HepG2 (cell line): ENCODE measurements at regions not wholly inside any gene's neighbourhood (a gene's known extent, or its start where the extent isn't known, plus 50 kb on each side); places are given as distances from the start of the nearest gene placed in this dataset.

Experiments
- ATAC-seq: fragments of 200-7000 bp; cut with Tn5 transposase; 3 replicates; pipeline ENCODE4 v1.9.1; 2020; ENCODE audit warnings: mild to moderate bottlenecking, moderate library complexity
- BruUV-seq: library from RNA; stranded (reverse); fragments of 400-500 nt; replicated peaks from 2 replicates; lab custom pipeline; 2021; lab: Mats Ljungman, UMichigan
- CTCF ChIA-PET: fragments of 300-600 bp; formaldehyde crosslinking; extraction: SDS; loops from one replicate; lab custom pipeline; 2021; ENCODE audit warnings: low total read pairs, inconsistent platforms, low intra/inter-chr PET ratio; lab: Yijun Ruan, JAX
- POLR2A ChIA-PET: fragments of 350-600 bp; sonication (Branson Sonifier 250); formaldehyde crosslinking; loops from one replicate; lab custom pipeline; 2020; ENCODE audit warnings: antibody characterized with exemption, inconsistent platforms; lab: Yijun Ruan, JAX
- DNase-seq: peaks from one replicate; pipeline ENCODE4 v3.0.0-alpha.2; 2015; ENCODE audit warnings: low spot score
- FAIRE-seq: peaks from 3 replicates; lab custom pipeline; 2011; peaks lifted over from hg19 to GRCh38; lab: Jason Lieb, UNC
- H2AFZ ChIP-seq: one replicate; pipeline ENCODE4 v1.6.1; 2011; ENCODE audit warnings: low read length, inconsistent platforms
- H3K27ac ChIP-seq: fragments of 300-600 bp; 3 replicates; pipeline ENCODE4 v1.8.0; 2011; ENCODE audit warnings: mixed run types, mild to moderate bottlenecking, mixed read lengths, low read length, inconsistent platforms; ENCODE audit not compliant: insufficient read depth; ENCODE audit errors: extremely low read length
- H3K27me3 ChIP-seq, 2 experiments: fragments of 200-600 bp in 1 of 2; 2 replicates in 1 of 2; 3 replicates in 1 of 2; pipeline versions ENCODE4 v1.6.0 to v1.8.0; 2011; ENCODE audit warnings: low read length in 2 of 2, mild to moderate bottlenecking in 2 of 2, moderate library complexity in 2 of 2, inconsistent platforms in 1 of 2; ENCODE audit not compliant: insufficient read depth in 2 of 2, control insufficient read depth in 1 of 2
- H3K36me3 ChIP-seq, 2 experiments: fragments of 200-600 bp in 1 of 2; replicated peaks in 1 of 2; 2 replicates in 1 of 2; 3 replicates in 1 of 2; pipeline versions ENCODE4 v1.5.1 to v1.8.0; 2011; ENCODE audit warnings: low read length in 2 of 2, inconsistent platforms in 1 of 2; ENCODE audit not compliant: insufficient read depth in 2 of 2, control insufficient read depth in 1 of 2
- H3K4me1 ChIP-seq: 2 replicates; pipeline ENCODE4 v1.5.1; 2012; ENCODE audit warnings: low read length, inconsistent platforms; ENCODE audit not compliant: insufficient read depth
- H3K4me2 ChIP-seq: 2 replicates; pipeline ENCODE4 v1.6.0; 2011; ENCODE audit warnings: low read depth, low read length, inconsistent platforms
- H3K4me3 ChIP-seq, 3 experiments: fragments of 200-600 bp in 1 of 3; sonication (generic), shearing (Covaris generic) in 1 of 3; replicated peaks in 1 of 3; 2 replicates each; pipeline ENCODE4 v1.5.1; 2011 to 2016; ENCODE audit warnings: low read length in 3 of 3, inconsistent platforms in 2 of 3, low read depth in 2 of 3, mild to moderate bottlenecking in 2 of 3, control low read depth in 1 of 3, mixed read lengths in 1 of 3; ENCODE audit not compliant: insufficient read depth in 1 of 3
- H3K79me2 ChIP-seq: one replicate; pipeline ENCODE4 v1.6.1; 2011; ENCODE audit warnings: low read length, inconsistent platforms; ENCODE audit not compliant: insufficient read depth
- H3K9ac ChIP-seq: 2 replicates; pipeline ENCODE4 v1.6.0; 2011; ENCODE audit warnings: mild to moderate bottlenecking, low read depth, low read length, inconsistent platforms; ENCODE audit not compliant: insufficient read depth
- H3K9me3 ChIP-seq: 2 replicates; pipeline ENCODE4 v1.5.1; 2012; ENCODE audit warnings: mild to moderate bottlenecking, low read length
- H4K20me1 ChIP-seq: 2 replicates; pipeline ENCODE4 v1.6.0; 2011; ENCODE audit warnings: inconsistent platforms, mild to moderate bottlenecking, low read length, moderate library complexity; ENCODE audit not compliant: insufficient read depth
- CBX2 ChIP-seq, 2 experiments: fragments of 200-600 bp in 1 of 2; sonication (generic); formaldehyde crosslinking in 1 of 2; IDR thresholded peaks; 2 replicates each; pipeline versions ENCODE4 v1.7.0 to v1.8.1; 2018 to 2022; ENCODE audit warnings: low read depth in 2 of 2, low read length in 1 of 2, mild to moderate bottlenecking in 1 of 2, missing genetic modification reagents in 1 of 2
- CC2D1A ChIP-seq: sonication (generic); formaldehyde crosslinking; IDR thresholded peaks from 2 replicates; pipeline ENCODE4 v1.8.1; 2023; ENCODE audit warnings: mild to moderate bottlenecking, missing genetic modification reagents
- GMEB1 ChIP-seq: sonication (generic); formaldehyde crosslinking; IDR thresholded peaks from 2 replicates; pipeline ENCODE4 v1.5.1; 2020; ENCODE audit warnings: missing genetic modification reagents, mild to moderate bottlenecking, borderline replicate concordance
- GMEB2 ChIP-seq: IDR thresholded peaks from 2 replicates; pipeline ENCODE4 v1.6.1; 2016; ENCODE audit warnings: missing biosample characterization, missing genetic modification reagents, low read depth
- GRHL1 ChIP-seq: sonication (generic); formaldehyde crosslinking; conservative IDR thresholded peaks from 2 replicates; pipeline ENCODE4 v1.8.0; 2022; ENCODE audit warnings: missing genetic modification reagents
- HNRNPK ChIP-seq: fragments of 200-400 bp; formaldehyde crosslinking; IDR thresholded peaks from 2 replicates; pipeline ENCODE4 v1.6.1; 2018; ENCODE audit warnings: low read length, low read depth, moderate library complexity, mild to moderate bottlenecking; ENCODE audit not compliant: poor library complexity, severe bottlenecking
- IRF2 ChIP-seq: IDR thresholded peaks from 2 replicates; pipeline ENCODE4 v1.6.1; 2018; ENCODE audit warnings: missing genetic modification reagents, missing compliant biosample characterization
- JUND ChIP-seq: sonication (generic); formaldehyde crosslinking; IDR thresholded peaks from 2 replicates; pipeline ENCODE4 v1.8.0; 2022; ENCODE audit warnings: mild to moderate bottlenecking, missing genetic modification reagents
- KAT7 ChIP-seq: IDR thresholded peaks from 2 replicates; pipeline ENCODE4 v1.6.1; 2018; ENCODE audit warnings: borderline replicate concordance, missing compliant biosample characterization
- PHF20 ChIP-seq: sonication (generic); formaldehyde crosslinking; IDR thresholded peaks from 2 replicates; pipeline ENCODE4 v1.5.0; 2020; ENCODE audit warnings: mild to moderate bottlenecking, missing genetic modification reagents
- RBM22 ChIP-seq: fragments of 200-400 bp; formaldehyde crosslinking; optimal IDR thresholded peaks from 2 replicates; pipeline ENCODE3; 2017; ENCODE audit warnings: mild to moderate bottlenecking, low read length, moderate library complexity
- RXRB ChIP-seq: IDR thresholded peaks from 2 replicates; pipeline ENCODE4 v1.6.1; 2016; ENCODE audit warnings: borderline replicate concordance, missing genetic modification reagents, missing compliant biosample characterization
- ZBTB34 ChIP-seq: sonication (generic); formaldehyde crosslinking; IDR thresholded peaks from 2 replicates; pipeline ENCODE4 v1.8.0; 2022; ENCODE audit warnings: mild to moderate bottlenecking, missing genetic modification reagents
- ZNF225 ChIP-seq: sonication (generic); formaldehyde crosslinking; IDR thresholded peaks from 2 replicates; pipeline ENCODE4 v1.4.0; 2020; ENCODE audit warnings: mild to moderate bottlenecking, missing genetic modification reagents
- ZNF670 ChIP-seq: sonication (generic); formaldehyde crosslinking; IDR thresholded peaks from 2 replicates; pipeline ENCODE4 v1.8.0; 2022; ENCODE audit warnings: mild to moderate bottlenecking, missing genetic modification reagents, borderline replicate concordance
- ZNF7 ChIP-seq: IDR thresholded peaks from 2 replicates; pipeline ENCODE4 v1.6.1; 2016; ENCODE audit warnings: missing biosample characterization, missing genetic modification reagents
- ZSCAN30 ChIP-seq: sonication (generic); formaldehyde crosslinking; IDR thresholded peaks from 2 replicates; pipeline ENCODE4 v1.5.0; 2020; ENCODE audit warnings: mild to moderate bottlenecking, missing genetic modification reagents
- WGBS: methylation state at CpG from one replicate; pipeline ENCODE4 v1.1.6; 2017; ENCODE audit warnings: low lambda C conversion rate; 5-methylcytosine and 5-hydroxymethylcytosine counted together
- in situ Hi-C: cut with HindIII; loops from 2 replicates; pipeline ENCODE4 v1.10.0; 2017; ENCODE audit warnings: low pct_unique_long_range_greater_than_20kb; ENCODE audit not compliant: extremely low pct_ligation_motif_present
- intact Hi-C: fragments of 100-400 bp; cut with micrococcal nuclease; formaldehyde crosslinking; loops from one replicate; pipeline ENCODE4 v1.10.0; 2022; ENCODE audit not compliant: unreplicated experiment

GRCh38 chr11:97359016-97359415 is 969.2 kb downstream of the JRKL start:
- Histone ChIP-seq H3K4me3 (no peak overlapping the region), H3K27ac (no peak overlapping the region), H2AFZ (no peak overlapping the region), H3K4me1 (no peaks in the 10 kb centered on the region), H3K27me3 (no peaks in the 10 kb centered on the region), H4K20me1 (no peaks in the 10 kb centered on the region), H3K9ac (no peak overlapping the region), H3K79me2 (no peaks in the 10 kb centered on the region), H3K36me3 (no peaks in the 10 kb centered on the region), H3K4me2 (no peak overlapping the region), H3K9me3 (no peaks in the 10 kb centered on the region)
- no peak for ATAC-seq
- CTCF ChIA-PET, result no interaction called here
- BruUV-seq, result no TSS peak
- in situ Hi-C loops (no loop called here), intact Hi-C loops (no loop called here)
- no peak for FAIRE-seq
- POLR2A ChIA-PET, result no interaction called here
- TF ChIP-seq JUND (CRISPR knock-in tag) (no peak), GMEB2 (CRISPR knock-in tag) (no peak), IRF2 (CRISPR knock-in tag) (no peak), CBX2 (IDR thresholded peaks at IDR 0.05; ENCODE audit: low read depth, low read length) (no peak), CBX2 (CRISPR knock-in tag; IDR thresholded peaks at IDR 0.05; ENCODE audit: low read depth) (no peak), ZBTB34 (CRISPR knock-in tag) (no peak), ZSCAN30 (CRISPR knock-in tag) (no peak), ZNF670 (CRISPR knock-in tag) (no peak), RXRB (CRISPR knock-in tag) (no peak), PHF20 (CRISPR knock-in tag) (no peak), RBM22 (no peak), KAT7 (CRISPR knock-in tag) (no peak), HNRNPK (no peak), GRHL1 (CRISPR knock-in tag) (no peak), CC2D1A (CRISPR knock-in tag) (no peak), ZNF7 (CRISPR knock-in tag) (no peak), GMEB1 (CRISPR knock-in tag) (no peak), ZNF225 (CRISPR knock-in tag) (no peak)
- 15% methylated on average over 4 of the region's 4 CpGs for WGBS
- no peak for DNase-seq
